ENCODE measurements at regions not wholly inside any gene's neighbourhood (a gene's known extent, or its start where the extent isn't known, plus 50 kb on each side); places are given as distances from the start of the nearest gene placed in this dataset.

- no peak overlapping the region for H3K27ac ChIP-seq
- TF ChIP-seq CTCF (IDR thresholded peaks at IDR 0.05) (no peak), ZFX (IDR thresholded peaks at IDR 0.05; ENCODE audit: borderline replicate concordance) (no peak)
Measured at GRCh38 chr13:34066344-34066743, 248.4 kb downstream of the RFC3 start.

GRCh38 chr13:34070006-34070405 lies 252.1 kb downstream of the RFC3 start:
- H3K27ac ChIP-seq, result no peak overlapping the region
- no peak for TF ChIP-seq CTCF (IDR thresholded peaks at IDR 0.05)
- TF ChIP-seq ZFX (IDR thresholded peaks at IDR 0.05; ENCODE audit: borderline replicate concordance), result no peak

GRCh38 chr13:34070544-34071303 lies 252.8 kb downstream of the RFC3 start:
- TF ChIP-seq CTCF (IDR thresholded peaks at IDR 0.05) (no peak), ZFX (IDR thresholded peaks at IDR 0.05; ENCODE audit: borderline replicate concordance) (no peak)
- H3K27ac ChIP-seq, result no peak overlapping the region

- H3K27ac ChIP-seq, result no peak overlapping the region
- TF ChIP-seq CTCF (IDR thresholded peaks at IDR 0.05) (no peak), ZFX (IDR thresholded peaks at IDR 0.05; ENCODE audit: borderline replicate concordance) (no peak)
Measured at GRCh38 chr13:34076319-34076718, 258.4 kb downstream of the RFC3 start.

GRCh38 chr13:34076943-34077703 lies 259.2 kb downstream of the RFC3 start:
- TF ChIP-seq ZFX (IDR thresholded peaks at IDR 0.05; ENCODE audit: borderline replicate concordance), result no peak
- TF ChIP-seq CTCF (IDR thresholded peaks at IDR 0.05), result peak; percentile 78
- H3K27ac ChIP-seq, result no peak overlapping the region

- TF ChIP-seq CTCF (IDR thresholded peaks at IDR 0.05) (no peak), ZFX (IDR thresholded peaks at IDR 0.05; ENCODE audit: borderline replicate concordance) (no peak)
- no peak overlapping the region for H3K27ac ChIP-seq
Measured at GRCh38 chr13:34078334-34078999, 260.5 kb downstream of the RFC3 start.

All from 22Rv1 (cell line).